Choroid plexus epithelial cell (primary cell): ENCODE measurements at regions not wholly inside any gene's neighbourhood (a gene's known extent, or its start where the extent isn't known, plus 50 kb on each side); places are given as distances from the start of the nearest gene placed in this dataset.

Source experiments
- DNase-seq: peaks from one replicate; pipeline ENCODE4 v3.0.0-alpha.2; 2010; ENCODE audit warnings: low read depth
- H3K4me3 ChIP-seq: 2 replicates; pipeline ENCODE4 v1.5.1; 2011; ENCODE audit warnings: low read depth, mild to moderate bottlenecking, control low read depth, low read length, moderate library complexity
- CTCF ChIP-seq: conservative IDR thresholded peaks from 2 replicates; pipeline ENCODE4 v1.5.1; 2011; ENCODE audit warnings: low read depth, mild to moderate bottlenecking, control low read depth, inconsistent platforms, low read length, moderate library complexity

DNA sequence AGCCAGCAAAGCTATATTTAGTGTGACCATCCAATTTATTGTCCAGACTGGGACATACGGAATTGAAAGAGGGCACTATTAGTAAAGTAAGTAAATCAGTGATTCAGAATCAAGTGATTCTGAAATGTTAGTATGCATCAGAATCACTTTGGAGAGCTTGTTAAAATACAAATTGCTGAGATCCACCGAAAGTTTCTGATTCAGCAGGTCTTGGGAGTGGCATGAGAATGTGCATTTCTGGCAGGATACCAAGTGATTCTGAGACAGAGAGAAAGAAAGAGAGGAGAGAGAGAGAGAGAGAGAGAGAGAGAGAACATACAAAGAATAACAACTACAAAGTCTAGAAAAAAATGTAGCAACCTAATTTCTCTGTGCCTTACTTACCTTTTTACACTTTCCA lies 65.4 kb upstream of the ASTN2 start:
- TF ChIP-seq CTCF: no peak
- no peak overlapping the region for H3K4me3 ChIP-seq
- DNase-seq: no peak

DNA sequence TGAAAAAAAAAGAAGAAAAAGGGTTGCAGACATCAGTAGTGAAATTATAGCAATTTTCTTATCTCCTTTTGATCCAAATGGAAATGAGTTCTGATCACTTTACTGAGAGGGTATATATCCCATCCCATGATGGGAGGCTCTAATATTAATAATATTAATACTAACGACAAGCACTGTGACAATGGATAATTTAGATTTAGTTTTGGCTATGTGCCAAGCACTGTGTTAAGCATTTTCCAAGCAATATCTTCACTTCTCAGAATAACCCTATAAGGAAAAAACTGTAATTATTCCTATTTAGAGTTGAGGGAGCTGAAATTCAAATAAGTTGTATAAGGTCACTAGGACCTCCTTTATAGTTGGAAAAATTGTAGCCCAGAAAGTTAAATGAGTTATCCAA lies 58.4 kb upstream of the ASTN2 start:
- no peak for DNase-seq
- no peak overlapping the region for H3K4me3 ChIP-seq
- no peak for TF ChIP-seq CTCF

DNA sequence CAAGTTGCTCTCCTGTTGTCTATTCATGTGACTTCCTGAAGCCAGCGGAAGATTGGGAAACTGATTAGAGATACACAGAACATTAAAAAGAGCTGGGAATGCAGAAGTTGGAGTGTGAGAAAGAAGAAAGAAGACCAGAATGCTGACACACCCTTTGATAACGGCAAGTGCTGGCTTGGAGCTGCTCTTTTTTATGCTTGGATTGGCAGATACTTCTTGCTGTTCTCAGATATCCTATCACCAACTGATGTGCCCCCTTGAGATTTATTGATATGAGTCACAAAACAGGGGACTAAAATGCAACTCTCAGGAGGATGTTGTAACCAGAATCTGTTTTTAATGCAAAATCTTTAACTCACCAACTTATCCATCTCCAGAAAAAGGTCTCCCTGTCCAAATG lies 56.0 kb upstream of the ASTN2 start:
- H3K4me3 ChIP-seq: no peak overlapping the region
- DNase-seq: no peak
- no peak for TF ChIP-seq CTCF

- H3K4me3 ChIP-seq: no peak overlapping the region
- DNase-seq: no peak
- no peak for TF ChIP-seq CTCF
These were observed 55.6 kb upstream of the ASTN2 start for GRCh38 chr9:117470455-117470854.

- DNase-seq: no peak
- no peak for TF ChIP-seq CTCF
- no peak overlapping the region for H3K4me3 ChIP-seq
These were observed 51.3 kb upstream of the ASTN2 start for GRCh38 chr9:117466111-117466510.

DNA sequence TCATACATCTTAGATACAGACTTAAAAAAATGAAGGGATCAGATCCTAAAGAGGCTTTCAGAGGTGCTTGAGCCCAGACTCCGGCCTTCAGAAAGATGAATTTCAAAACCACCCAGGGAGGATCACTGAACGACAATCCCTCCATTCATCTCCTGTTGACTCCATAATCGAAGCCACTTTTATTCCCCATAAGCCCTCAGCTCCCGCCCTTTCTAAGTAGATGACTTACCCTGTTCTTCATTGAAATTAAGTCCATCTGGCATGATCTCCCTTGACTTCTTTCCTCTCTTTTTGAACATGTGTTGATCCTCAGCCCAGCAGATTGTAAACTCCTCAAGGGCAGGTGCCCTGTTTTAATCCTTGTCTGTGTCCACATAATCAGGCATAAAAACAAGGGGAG lies 50.8 kb upstream of the ASTN2 start:
- no peak for TF ChIP-seq CTCF
- H3K4me3 ChIP-seq: no peak overlapping the region
- no peak for DNase-seq

GRCh38 chr9:117464941-117465616 lies 50.2 kb upstream of the ASTN2 start:
- H3K4me3 ChIP-seq: no peak overlapping the region
- TF ChIP-seq CTCF: no peak
- DNase-seq: no peak
